ENCODE measurements at regions not wholly inside any gene's neighbourhood (a gene's known extent, or its start where the extent isn't known, plus 50 kb on each side); places are given as distances from the start of the nearest gene placed in this dataset.
A peak's percentile ranks its signal among the peaks of the same experiment; 100 is the strongest.

DNA sequence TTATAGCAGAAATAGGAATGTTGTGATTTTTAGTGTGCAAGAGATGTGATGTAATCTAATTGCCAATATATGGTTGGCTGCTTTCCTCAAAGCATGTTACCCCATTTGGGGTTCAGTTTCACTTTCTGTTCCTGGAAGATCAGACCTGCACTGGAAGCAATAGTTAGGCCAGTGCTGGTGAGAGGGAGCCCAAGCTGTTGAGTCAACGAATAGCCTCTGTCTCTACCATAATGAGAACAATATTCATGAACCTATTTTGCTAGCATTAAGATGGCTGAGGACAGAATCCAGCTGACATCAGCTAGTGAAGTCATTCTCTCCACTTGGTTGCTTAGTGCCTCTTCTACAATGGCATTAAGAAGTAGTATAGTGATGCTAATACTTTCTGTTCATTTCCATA is 379.9 kb upstream of the DCN start:
- no peaks in the 10 kb centered on the region for H3K36me3 ChIP-seq
- H3K27ac ChIP-seq = no peak overlapping the region
- TF ChIP-seq POLR2AphosphoS5 (IDR thresholded peaks at IDR 0.05) = no peak
- no peak for TF ChIP-seq POLR2A (IDR thresholded peaks at IDR 0.05)
- no peak for TF ChIP-seq EP300 (IDR thresholded peaks at IDR 0.05)
- TF ChIP-seq, protein P1, sequence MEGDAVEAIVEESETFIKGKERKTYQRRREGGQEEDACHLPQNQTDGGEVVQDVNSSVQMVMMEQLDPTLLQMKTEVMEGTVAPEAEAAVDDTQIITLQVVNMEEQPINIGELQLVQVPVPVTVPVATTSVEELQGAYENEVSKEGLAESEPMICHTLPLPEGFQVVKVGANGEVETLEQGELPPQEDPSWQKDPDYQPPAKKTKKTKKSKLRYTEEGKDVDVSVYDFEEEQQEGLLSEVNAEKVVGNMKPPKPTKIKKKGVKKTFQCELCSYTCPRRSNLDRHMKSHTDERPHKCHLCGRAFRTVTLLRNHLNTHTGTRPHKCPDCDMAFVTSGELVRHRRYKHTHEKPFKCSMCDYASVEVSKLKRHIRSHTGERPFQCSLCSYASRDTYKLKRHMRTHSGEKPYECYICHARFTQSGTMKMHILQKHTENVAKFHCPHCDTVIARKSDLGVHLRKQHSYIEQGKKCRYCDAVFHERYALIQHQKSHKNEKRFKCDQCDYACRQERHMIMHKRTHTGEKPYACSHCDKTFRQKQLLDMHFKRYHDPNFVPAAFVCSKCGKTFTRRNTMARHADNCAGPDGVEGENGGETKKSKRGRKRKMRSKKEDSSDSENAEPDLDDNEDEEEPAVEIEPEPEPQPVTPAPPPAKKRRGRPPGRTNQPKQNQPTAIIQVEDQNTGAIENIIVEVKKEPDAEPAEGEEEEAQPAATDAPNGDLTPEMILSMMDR (IDR thresholded peaks at IDR 0.05) = no peak
- H3K27me3 ChIP-seq = no peaks in the 10 kb centered on the region
- H3K9me3 ChIP-seq = no peaks in the 10 kb centered on the region
- no peaks in the 10 kb centered on the region for H3K4me1 ChIP-seq
- ATAC-seq (ENCODE audit: low FRiP score in 2 of 2) = peak in 1 of 2 donors; percentile 35
- 75 to 80% methylated on average over 1 of the region's 1 CpG for WGBS, 2 donors
- DNase-seq = no peak
- no peak overlapping the region for H3K4me3 ChIP-seq

DNA sequence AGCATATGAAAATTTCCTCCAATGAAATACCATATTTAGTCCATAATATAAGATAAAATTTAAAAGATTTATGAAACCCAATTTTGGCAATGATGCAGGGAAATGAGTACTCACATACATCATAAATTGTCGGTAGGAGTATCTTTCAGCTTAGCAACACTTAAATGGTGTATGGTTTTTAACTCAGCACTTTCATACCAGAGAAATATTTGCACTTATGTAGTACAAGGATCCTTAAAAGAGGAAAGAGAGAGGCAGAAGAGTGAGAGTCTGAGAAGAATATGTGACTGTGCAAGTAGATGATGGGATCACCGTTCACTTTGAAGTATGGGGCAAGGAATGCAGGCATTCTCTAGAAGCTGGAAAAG is 379.3 kb upstream of the DCN start:
- no peak for ATAC-seq (ENCODE audit: low FRiP score in 2 of 2)

DNA sequence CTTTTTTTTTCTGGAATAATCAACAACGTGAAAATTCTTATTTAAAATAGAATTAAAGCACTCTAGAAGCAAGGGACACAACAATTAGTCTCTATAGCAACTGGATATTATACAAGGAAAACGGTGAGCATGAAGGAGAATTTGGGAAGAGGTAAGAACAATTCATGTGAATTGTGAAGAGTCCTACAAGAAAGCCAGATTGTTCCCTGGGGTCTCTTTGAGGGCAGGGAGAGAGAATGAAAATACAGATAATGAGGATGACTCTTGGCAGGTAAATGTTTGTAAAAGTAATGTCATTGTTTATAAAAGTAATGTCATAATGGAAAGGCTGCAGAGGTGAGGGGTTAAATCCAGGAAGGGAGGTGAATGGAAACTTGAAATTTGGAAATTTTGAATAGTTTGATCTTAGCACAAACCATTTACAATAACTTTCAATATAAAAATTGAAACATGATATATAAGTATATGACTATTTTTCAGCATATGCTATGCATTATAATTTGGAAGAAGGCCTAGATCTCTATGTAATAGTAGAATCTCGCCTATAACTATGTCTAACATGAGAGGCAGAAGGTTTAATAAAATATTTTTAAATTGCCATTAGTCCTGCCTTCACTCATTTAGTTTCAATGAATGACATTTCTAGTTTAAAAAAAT is 378.8 kb upstream of the DCN start:
- TF ChIP-seq POLR2A (IDR thresholded peaks at IDR 0.05) (no peak), EP300 (IDR thresholded peaks at IDR 0.05) (no peak), POLR2AphosphoS5 (IDR thresholded peaks at IDR 0.05) (no peak)
- TF ChIP-seq, protein P1 (IDR thresholded peaks at IDR 0.05) = no peak
- 78 to 87% methylated on average over 3 of the region's 3 CpGs for WGBS, 2 donors
- no peak overlapping the region for H3K27ac ChIP-seq
- H3K4me1 ChIP-seq = no peaks in the 10 kb centered on the region
- H3K9me3 ChIP-seq = no peaks in the 10 kb centered on the region
- H3K36me3 ChIP-seq = no peaks in the 10 kb centered on the region
- DNase-seq (no peak), ATAC-seq (ENCODE audit: low FRiP score in 2 of 2) (no peak)
- no peaks in the 10 kb centered on the region for H3K27me3 ChIP-seq
- H3K4me3 ChIP-seq = no peak overlapping the region

More for the DNA sequence above, 379.3 kb upstream of the DCN start:
- 70 to 72% methylated on average over 2 of the region's 2 CpGs for WGBS, 2 donors
- no peaks in the 10 kb centered on the region for H3K9me3 ChIP-seq
- H3K27ac ChIP-seq = no peak overlapping the region
- no peaks in the 10 kb centered on the region for H3K27me3 ChIP-seq
- DNase-seq = no peak
- H3K36me3 ChIP-seq = no peaks in the 10 kb centered on the region
- no peaks in the 10 kb centered on the region for H3K4me1 ChIP-seq
- TF ChIP-seq POLR2AphosphoS5 (IDR thresholded peaks at IDR 0.05) = no peak
- TF ChIP-seq EP300 (IDR thresholded peaks at IDR 0.05) = no peak
- TF ChIP-seq, protein P1 (IDR thresholded peaks at IDR 0.05) = no peak
- TF ChIP-seq POLR2A (IDR thresholded peaks at IDR 0.05) = no peak
- no peak overlapping the region for H3K4me3 ChIP-seq

DNA sequence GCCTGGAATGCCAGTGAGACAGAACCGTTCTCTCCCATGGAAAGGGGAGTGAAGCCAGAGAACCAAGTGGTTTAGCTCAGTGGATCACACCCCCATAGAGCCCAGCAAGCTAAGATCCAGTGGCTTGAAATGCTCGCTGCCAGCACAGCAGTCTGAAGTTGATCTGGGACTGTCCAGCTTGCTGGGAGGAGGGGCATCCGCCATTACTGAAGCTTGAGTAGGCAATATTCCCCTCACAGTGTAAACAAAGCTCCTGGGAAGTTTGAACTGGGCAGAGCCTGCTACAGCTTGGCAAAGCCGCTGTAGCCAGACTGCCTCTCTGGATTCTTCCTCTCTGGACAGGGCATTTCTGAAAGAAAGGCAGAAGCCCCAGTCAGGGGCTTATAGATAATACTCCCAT is 374.3 kb upstream of the DCN start:
- H3K9me3 ChIP-seq = no peaks in the 10 kb centered on the region
- WGBS, 2 donors = 77 to 100% methylated on average over 3 to 4 of the region's 4 CpGs

More for the DNA sequence above, 374.3 kb upstream of the DCN start:
- Histone ChIP-seq H3K27ac (no peak overlapping the region), H3K4me1 (no peaks in the 10 kb centered on the region), H3K36me3 (no peaks in the 10 kb centered on the region), H3K27me3 (no peaks in the 10 kb centered on the region), H3K4me3 (no peak overlapping the region)
- TF ChIP-seq POLR2AphosphoS5 (IDR thresholded peaks at IDR 0.05) (no peak), EP300 (IDR thresholded peaks at IDR 0.05) (no peak), POLR2A (IDR thresholded peaks at IDR 0.05) (no peak)
- TF ChIP-seq, protein P1 (IDR thresholded peaks at IDR 0.05) = no peak
- DNase-seq (no peak), ATAC-seq (ENCODE audit: low FRiP score in 2 of 2) (no peak)
